ENCODE measurements at regions not wholly inside any gene's neighbourhood (a gene's known extent, or its start where the extent isn't known, plus 50 kb on each side); places are given as distances from the start of the nearest gene placed in this dataset.

GRCh38 chr11:112777283-112777751 is 183.9 kb upstream of the NCAM1 start:
- no peak for DNase-seq (ENCODE audit: low read depth, low spot score)
- in situ Hi-C loops (cut with HindIII; ENCODE audit: low sequenced_read_pairs), result no loop called here
- no peak for TF ChIP-seq CTCF (IDR thresholded peaks at IDR 0.05; ENCODE audit: low read depth, low read length)
- H3K4me3 ChIP-seq (ENCODE audit: low read depth, low read length), result no peak overlapping the region

GRCh38 chr11:112778091-112778876 is 182.9 kb upstream of the NCAM1 start:
- in situ Hi-C loops (cut with HindIII; ENCODE audit: low sequenced_read_pairs), result no loop called here
- no peak overlapping the region for H3K4me3 ChIP-seq (ENCODE audit: low read depth, low read length)
- no peak for TF ChIP-seq CTCF (IDR thresholded peaks at IDR 0.05; ENCODE audit: low read depth, low read length)
- DNase-seq (ENCODE audit: low read depth, low spot score), result no peak

DNA sequence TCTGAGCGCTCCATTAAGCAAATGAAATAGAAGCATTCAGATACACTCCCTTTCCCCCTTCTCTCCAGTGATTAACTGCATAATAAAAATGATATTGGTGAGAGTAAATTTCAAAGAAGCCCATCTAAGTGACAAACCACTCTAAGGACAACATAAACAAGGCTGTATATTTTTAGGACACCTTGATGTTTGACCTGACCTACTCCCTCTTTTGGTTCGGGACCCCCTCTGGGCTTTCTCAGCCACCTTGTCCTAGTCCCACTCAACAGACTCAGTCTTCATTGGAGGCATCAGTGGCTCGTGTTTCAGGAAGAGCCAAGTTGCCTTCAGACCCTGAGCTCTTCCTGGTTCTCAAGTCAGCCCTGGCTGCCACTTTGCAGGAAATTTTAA is 182.3 kb upstream of the NCAM1 start:
- no peak for TF ChIP-seq CTCF (IDR thresholded peaks at IDR 0.05; ENCODE audit: low read depth, low read length)
- no peak overlapping the region for H3K4me3 ChIP-seq (ENCODE audit: low read depth, low read length)
- in situ Hi-C loops (cut with HindIII; ENCODE audit: low sequenced_read_pairs), result no loop called here
- no peak for DNase-seq (ENCODE audit: low read depth, low spot score)

- no peak overlapping the region for H3K4me3 ChIP-seq (ENCODE audit: low read depth, low read length)
- DNase-seq (ENCODE audit: low read depth, low spot score), result peak; percentile 64
- in situ Hi-C loops (cut with HindIII; ENCODE audit: low sequenced_read_pairs), result no loop called here
- TF ChIP-seq CTCF (IDR thresholded peaks at IDR 0.05; ENCODE audit: low read depth, low read length), result peak; percentile 19
These were observed 180.7 kb upstream of the NCAM1 start for GRCh38 chr11:112780351-112781087.

DNA sequence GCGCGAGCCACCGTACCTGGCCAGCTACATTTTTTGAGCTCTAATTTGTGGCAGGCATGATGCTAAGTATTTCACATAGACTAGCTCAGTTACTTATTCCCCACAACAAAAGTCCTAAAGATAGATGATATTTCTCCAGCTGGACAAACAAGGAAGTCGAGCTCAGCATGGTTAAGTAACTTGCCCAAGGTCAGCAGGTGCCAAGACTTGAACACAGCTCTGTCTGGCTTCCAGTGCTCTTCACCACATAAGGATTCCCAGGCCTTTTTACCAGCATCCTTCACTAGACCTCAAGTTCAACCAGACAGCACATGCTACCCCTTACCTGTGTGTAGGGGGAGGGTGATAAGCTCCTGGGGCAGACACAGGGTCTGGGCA is 177.3 kb upstream of the NCAM1 start:
- H3K4me3 ChIP-seq (ENCODE audit: low read depth, low read length), result no peak overlapping the region
- in situ Hi-C loops (cut with HindIII; ENCODE audit: low sequenced_read_pairs), result no loop called here
- no peak for TF ChIP-seq CTCF (IDR thresholded peaks at IDR 0.05; ENCODE audit: low read depth, low read length)
- peak; percentile 20 for DNase-seq (ENCODE audit: low read depth, low spot score)

GRCh38 chr11:112784323-112785073 is 176.7 kb upstream of the NCAM1 start:
- H3K4me3 ChIP-seq (ENCODE audit: low read depth, low read length), result no peak overlapping the region
- no peak for TF ChIP-seq CTCF (IDR thresholded peaks at IDR 0.05; ENCODE audit: low read depth, low read length)
- peak; percentile 65 for DNase-seq (ENCODE audit: low read depth, low spot score)
- in situ Hi-C loops (cut with HindIII; ENCODE audit: low sequenced_read_pairs), result no loop called here
